Heart left ventricle (tissue), 16 donors: ENCODE measurements at regions not wholly inside any gene's neighbourhood (a gene's known extent, or its start where the extent isn't known, plus 50 kb on each side); places are given as distances from the start of the nearest gene placed in this dataset.

Source experiments
- ATAC-seq, 4 donors: fragments of 200-7000 bp; cut with Tn5 transposase; one replicate each; pipeline ENCODE4 v1.9.1; 2020 to 2022; ENCODE audit warnings: moderate library complexity in 4 of 4, mild to moderate bottlenecking in 3 of 4, moderate number of reproducible peaks in 1 of 4
- DNase-seq, 5 donors: peaks; one replicate each; pipeline ENCODE4 v3.0.0-alpha.2; 2020
- H3K27ac ChIP-seq, 12 donors: fragments of 200-600 bp; sonication (generic) in 4 of 12; one replicate each; pipeline versions ENCODE4 v1.5.0 to v1.8.0; 2016 to 2022; ENCODE audit warnings: mild to moderate bottlenecking in 2 of 12
- H3K27me3 ChIP-seq, 9 donors: fragments of 200-600 bp; sonication (generic) in 2 of 9; one replicate each; pipeline versions ENCODE4 v1.5.1 to v1.8.0; 2016 to 2022; ENCODE audit warnings: mild to moderate bottlenecking in 3 of 9
- H3K36me3 ChIP-seq, 9 donors: fragments of 200-600 bp; sonication (generic) in 2 of 9; one replicate each; pipeline versions ENCODE4 v1.5.0 to v1.8.0; 2018 to 2022; ENCODE audit warnings: mild to moderate bottlenecking in 2 of 9
- H3K4me1 ChIP-seq, 12 donors: fragments of 200-600 bp; sonication (generic) in 4 of 12; one replicate each; pipeline versions ENCODE4 v1.5.0 to v1.8.0; 2016 to 2022; ENCODE audit warnings: mild to moderate bottlenecking in 3 of 12
- H3K4me3 ChIP-seq, 12 donors: fragments of 200-600 bp; sonication (generic) in 4 of 12; one replicate each; pipeline versions ENCODE4 v1.5.0 to v1.8.0; 2017 to 2022; ENCODE audit warnings: mild to moderate bottlenecking in 9 of 12, moderate library complexity in 4 of 12
- H3K9me3 ChIP-seq, 12 donors: fragments of 200-600 bp; sonication (generic) in 4 of 12; one replicate each; pipeline versions ENCODE4 v1.5.0 to v1.8.0; 2016 to 2022; ENCODE audit warnings: mild to moderate bottlenecking in 1 of 12
- CTCF ChIP-seq, 12 donors: fragments of 200-600 bp; sonication (generic) in 4 of 12; IDR thresholded peaks; one replicate each; pipeline versions ENCODE4 v1.5.0 to v1.8.0; 2018 to 2022; ENCODE audit warnings: antibody characterized with exemption in 12 of 12, mild to moderate bottlenecking in 5 of 12
- POLR2A ChIP-seq, 2 donors: fragments of 450-650 bp; IDR thresholded peaks; one replicate each; pipeline ENCODE4 v1.6.1; 2017; ENCODE audit warnings: antibody characterized with exemption in 2 of 2, mild to moderate bottlenecking in 2 of 2, moderate library complexity in 2 of 2
- WGBS, 4 donors: extraction: QIAGEN DNeasy Blood & Tissue Kit in 2 of 4; methylation state at CpG; one replicate each; pipeline versions ENCODE4 v1.1.5 to v1.1.7; 2013 to 2018; 5-methylcytosine and 5-hydroxymethylcytosine counted together
- intact Hi-C, 10 donors: fragments of 100-400 bp; cut with DNase I; formaldehyde crosslinking; loops; one replicate each; pipeline versions ENCODE4 v1.11.1 to v1.14.2; 2022
- donor health status: ischemic (EF 13 %, LVEDD 7.1; RV severe dilation, severe dysfunction).
- donor health status: healthy with polysubstance abuse.
- donor health status: DM: no; HTN: yes; CAD: no.
- donor health status: DM: no; HTN: no; CAD: no.
- donor health status: ischemic (EF 25% LVEDD 6.9; RV normal size, moderate dysfunction).
- donor health status: ischemic (EF 25% LVEDD 5.7; RV mildly dilated, moderate dysfunction).
- donor health status: healthy.
- donor health status: DM: yes; HTN: yes; CAD: no.
- donor health status: ischemic (EF 35%, LVEDD 5.7; RV mildly dilated, moderate dysfunction).
- donor health status: nonischemic (EF 11% LVEDD 7.7; RV severe dilation, severe dysfunction).
- donor health status: DM: yes; HTN: yes; CAD: no.
- donor health status: PGD.
- donor health status: ischemic (EF 29% LVEDD 5.4; RV normal size, mild dysfunction).
- donor health status: nonischemic (EF 23%, LVEDD 6.1; RV moderate dilation, normal function).

- no peak for TF ChIP-seq CTCF (IDR thresholded peaks at IDR 0.05)
- TF ChIP-seq POLR2A (IDR thresholded peaks at IDR 0.05) = no peak
- ATAC-seq (no peak), DNase-seq (no peak)
- intact Hi-C loops = loop anchor here in 5 of 10 donors (5.0 to 10.0 kb wide), 4 partner anchors 72 to 134 kb away; partner anchors contain the start of gene ATL2 (in 2 of the 5)
- Histone ChIP-seq H3K4me1 (no peaks in the 10 kb centered on the region), H3K27me3 (no peaks in the 10 kb centered on the region), H3K4me3 (no peak overlapping the region), H3K36me3 (no peaks in the 10 kb centered on the region), H3K27ac (peak overlapping the region in 1 of 12 donors; percentile 4), H3K9me3 (no peaks in the 10 kb centered on the region)
- 85 to 92% (median 92%) methylated on average over 6 of the region's 6 CpGs for WGBS, 4 donors
Observed at GRCh38 chr2:38448692-38449410, 71.8 kb upstream of the ATL2 start.

GRCh38 chr2:38446906-38447561 lies 70.0 kb upstream of the ATL2 start:
- Histone ChIP-seq H3K36me3 (no peaks in the 10 kb centered on the region), H3K4me3 (no peak overlapping the region), H3K27ac (peak overlapping the region in 1 of 12 donors; percentile 52), H3K9me3 (no peaks in the 10 kb centered on the region), H3K4me1 (peaks cover 0 to 16% (median 5%) of the 10 kb centered on the region in 12 donors), H3K27me3 (no peaks in the 10 kb centered on the region)
- DNase-seq = no peak
- TF ChIP-seq POLR2A (IDR thresholded peaks at IDR 0.05) = no peak
- TF ChIP-seq CTCF (IDR thresholded peaks at IDR 0.05) = no peak
- WGBS, 4 donors = 75 to 80% (median 78%) methylated on average over 7 of the region's 7 CpGs
- ATAC-seq = no peak
- intact Hi-C loops = loop anchor here in 5 of 10 donors (5.0 to 10.0 kb wide), 4 partner anchors 70 to 132 kb away; partner anchors contain the start of gene ATL2 (in 2 of the 5)

GRCh38 chr2:38446418-38446817 lies 69.3 kb upstream of the ATL2 start:
- H3K27ac ChIP-seq = peak overlapping the region in 1 of 12 donors; percentile 52
- TF ChIP-seq POLR2A (IDR thresholded peaks at IDR 0.05) (no peak), CTCF (IDR thresholded peaks at IDR 0.05) (peak in 7 of 12 donors; percentile 14 to 45 (median 26))
- WGBS, 4 donors = 41 to 54% (median 47%) methylated on average over 7 of the region's 7 CpGs
- no peak for DNase-seq
- no peaks in the 10 kb centered on the region for H3K9me3 ChIP-seq
- H3K36me3 ChIP-seq = no peaks in the 10 kb centered on the region
- peaks cover 0 to 16% (median 6%) of the 10 kb centered on the region in 12 donors for H3K4me1 ChIP-seq
- H3K4me3 ChIP-seq = no peak overlapping the region
- ATAC-seq = no peak
- intact Hi-C loops = loop anchor here in 5 of 10 donors (5.0 to 10.0 kb wide), 4 partner anchors 69 to 132 kb away; partner anchors contain the start of gene ATL2 (in 2 of the 5)
- no peaks in the 10 kb centered on the region for H3K27me3 ChIP-seq

GRCh38 chr2:38444247-38444646 lies 67.2 kb upstream of the ATL2 start:
- no peak for ATAC-seq
- Histone ChIP-seq H3K9me3 (no peaks in the 10 kb centered on the region), H3K36me3 (no peaks in the 10 kb centered on the region), H3K27me3 (no peaks in the 10 kb centered on the region), H3K27ac (peak overlapping the region in 1 of 12 donors; percentile 65), H3K4me3 (no peak overlapping the region), H3K4me1 (peaks cover 0 to 26% (median 8%) of the 10 kb centered on the region in 12 donors)
- no peak for DNase-seq
- intact Hi-C loops = loop anchor here in 3 of 10 donors (5.0 to 10.0 kb wide), 3 partner anchors 67 to 129 kb away; partner anchors contain the start of gene ATL2 (in 2 of the 3)
- TF ChIP-seq CTCF (IDR thresholded peaks at IDR 0.05) (no peak), POLR2A (IDR thresholded peaks at IDR 0.05) (no peak)
- 91 to 94% (median 93%) methylated on average over 2 of the region's 2 CpGs for WGBS, 4 donors
